ENCODE measurements at regions not wholly inside any gene's neighbourhood (a gene's known extent, or its start where the extent isn't known, plus 50 kb on each side); places are given as distances from the start of the nearest gene placed in this dataset.
"Not testable (repeated sequence)": the region's sequence is repeated elsewhere in the genome, so short reads cannot be mapped to it uniquely, and the experiment has no call there.

DNA sequence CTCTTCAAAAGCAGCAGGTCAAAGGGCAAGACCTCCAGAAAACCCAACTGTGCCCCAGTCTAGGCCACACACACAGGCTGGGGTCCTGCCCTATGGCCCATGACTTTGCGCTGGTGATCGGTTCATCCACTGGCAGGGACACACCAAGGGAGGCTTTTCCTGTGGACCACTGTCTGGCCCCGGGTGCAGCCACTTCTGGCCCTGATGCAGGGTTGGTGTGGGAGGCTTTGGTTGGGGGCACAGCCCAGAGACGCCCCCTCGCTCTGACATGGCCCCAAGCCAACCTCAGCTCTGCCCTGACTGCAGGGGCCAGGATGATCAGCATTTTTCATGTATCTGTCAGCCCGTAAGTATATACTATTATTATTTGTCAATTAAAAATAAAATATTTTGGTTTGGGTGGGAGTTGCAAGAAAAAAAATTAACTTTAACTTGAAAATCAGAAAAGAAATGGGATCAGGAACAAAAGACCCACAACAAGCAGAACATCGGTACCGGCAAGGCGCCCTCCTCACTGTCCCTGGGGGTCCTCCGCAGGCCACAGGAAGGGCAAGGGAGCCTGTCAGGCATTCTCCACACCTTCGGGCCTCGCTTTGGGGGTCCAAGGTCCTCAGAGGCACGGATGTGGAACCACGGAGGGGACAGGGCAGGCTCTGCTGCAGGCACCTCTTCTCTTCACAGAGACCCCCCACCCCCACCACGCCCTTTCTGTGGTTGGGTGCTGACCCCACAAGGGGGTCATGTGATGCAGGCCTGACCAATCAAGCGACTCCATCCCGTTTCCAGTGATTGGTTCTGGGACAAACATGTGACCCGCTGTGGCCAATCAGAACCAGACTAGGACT lies 181.5 kb upstream of the SFSWAP start:
- no peak for DNase-seq

- DNase-seq = no peak
Measured at GRCh38 chr12:131530041-131530332, 180.9 kb upstream of the SFSWAP start.

GRCh38 chr12:131530422-131530821 lies 180.5 kb upstream of the SFSWAP start:
- DNase-seq = no peak

DNA sequence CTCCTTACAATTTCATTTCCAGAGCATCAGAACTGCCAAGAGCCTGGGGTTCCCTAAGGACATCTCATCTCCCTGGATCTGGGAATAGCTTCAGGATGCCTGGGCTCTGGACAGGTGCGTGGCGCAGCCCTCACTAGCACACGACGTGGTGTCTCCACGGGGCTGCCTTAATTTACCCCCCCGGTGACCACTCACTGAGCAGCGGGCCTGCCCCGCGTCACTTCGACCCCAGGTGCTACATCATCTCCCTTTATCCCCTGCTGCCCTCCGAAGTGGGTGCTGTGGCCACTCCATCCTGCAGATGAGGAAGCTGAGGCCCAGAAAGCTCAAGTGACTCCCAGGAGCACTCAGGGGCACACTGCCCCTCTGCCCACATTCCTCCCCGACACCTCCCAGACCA lies 177.8 kb upstream of the SFSWAP start:
- DNase-seq = no peak

DNA sequence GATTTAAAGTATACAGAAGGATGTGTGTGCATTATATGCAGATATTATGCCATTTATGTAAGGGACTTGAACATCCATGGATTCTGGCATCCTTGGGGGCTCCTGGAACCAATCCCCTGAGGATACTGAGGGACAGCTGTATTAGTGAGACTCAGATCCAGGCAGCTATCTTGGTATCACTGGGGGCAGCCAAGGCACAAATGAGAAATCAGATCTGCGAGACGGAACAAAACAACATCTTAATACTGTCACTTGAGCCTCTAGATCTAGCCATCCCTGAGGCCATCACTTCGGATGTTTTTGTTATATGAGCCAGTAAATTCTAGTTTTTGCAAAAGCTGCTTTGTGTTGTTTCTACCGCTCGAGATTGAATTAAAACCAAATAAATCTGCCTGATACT lies 175.1 kb upstream of the SFSWAP start:
- DNase-seq = no peak

- DNase-seq = no peak
Measured at GRCh38 chr12:131536337-131536736, 174.6 kb upstream of the SFSWAP start.

GRCh38 chr12:131536766-131537165 lies 174.1 kb upstream of the SFSWAP start:
- DNase-seq = no peak

GRCh38 chr12:131537267-131537958 lies 173.5 kb upstream of the SFSWAP start:
- DNase-seq = no peak

DNA sequence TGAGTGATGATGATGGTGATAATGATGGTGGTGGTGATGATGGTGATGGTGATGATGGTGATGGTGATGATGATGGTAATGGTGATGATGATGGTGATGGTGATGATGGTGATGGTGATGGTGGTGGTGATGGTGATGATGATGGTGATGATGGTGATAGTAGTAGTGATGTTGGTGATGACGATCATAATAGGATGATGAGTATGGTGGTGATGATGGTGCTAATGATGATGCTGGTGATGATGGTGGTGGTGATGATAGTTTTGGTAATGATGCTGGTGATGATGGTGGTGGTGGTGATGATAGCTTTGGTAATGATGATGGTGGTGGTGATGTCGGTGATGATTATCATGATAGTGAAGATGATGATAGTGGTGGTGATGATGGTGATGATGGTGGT lies 171.5 kb upstream of the SFSWAP start:
- no peak for DNase-seq

GRCh38 chr12:131540138-131540623 lies 170.7 kb upstream of the SFSWAP start:
- DNase-seq = no peak

DNA sequence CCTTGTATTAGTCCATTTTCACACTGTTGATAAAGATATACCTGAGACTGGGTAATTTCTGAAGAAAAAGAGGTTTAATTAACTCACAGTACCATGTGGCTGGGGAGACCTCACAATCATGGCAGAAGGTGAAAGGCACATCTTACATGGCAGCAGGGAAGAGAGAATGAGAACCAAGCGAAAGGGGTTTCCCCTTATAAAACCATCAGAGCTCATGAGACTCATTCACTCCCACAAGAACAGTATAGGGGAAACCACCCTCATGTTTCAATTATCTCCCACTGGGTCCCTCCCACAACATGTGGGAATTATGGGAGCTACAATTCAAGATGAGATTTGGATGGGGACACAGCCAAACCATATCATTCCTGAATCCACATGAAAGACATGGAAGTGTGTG lies 169.4 kb upstream of the SFSWAP start:
- DNase-seq = not testable (repeated sequence)

DNA sequence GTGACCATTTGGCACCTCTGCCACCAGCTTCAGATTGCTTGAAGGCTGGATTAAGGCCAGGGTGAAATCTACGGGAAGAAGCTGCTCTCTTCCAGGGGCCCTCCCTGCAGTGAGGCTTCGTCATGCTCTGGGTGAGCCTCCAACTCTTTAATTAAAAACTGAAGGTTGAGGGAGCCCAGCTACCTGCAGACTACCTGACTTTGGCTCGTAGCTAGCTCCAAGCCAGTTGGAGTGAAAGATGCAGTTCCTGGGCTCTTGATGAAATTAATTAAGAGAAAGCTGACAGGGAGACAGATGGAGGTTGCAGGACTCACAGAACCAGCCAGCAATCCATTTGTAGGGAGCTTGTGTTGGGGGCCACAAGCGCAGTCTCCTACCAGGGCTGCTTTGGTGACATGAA lies 168.5 kb upstream of the SFSWAP start:
- DNase-seq = no peak

GRCh38 chr12:131543040-131543439 lies 167.8 kb upstream of the SFSWAP start:
- DNase-seq = no peak

DNA sequence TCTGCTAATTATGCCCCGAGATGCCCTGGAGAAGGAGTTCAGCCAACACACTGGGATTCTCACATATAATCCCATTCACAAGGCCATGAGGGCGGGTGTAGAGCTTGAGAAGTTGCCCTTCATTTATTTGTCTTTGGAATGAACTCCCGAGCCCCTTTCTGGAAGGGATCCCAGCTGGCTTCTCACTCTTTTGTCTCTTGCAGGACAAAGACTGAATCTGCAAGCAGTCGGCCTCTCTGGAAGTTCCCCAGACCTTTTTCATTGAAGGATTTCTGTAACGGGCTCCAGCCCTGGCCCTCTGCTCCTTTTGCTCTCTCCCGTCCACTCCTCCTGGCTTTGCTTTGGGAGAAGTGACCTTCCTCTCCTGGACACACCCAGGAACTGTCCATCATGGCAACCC lies 163.3 kb upstream of the SFSWAP start:
- no peak for DNase-seq

GRCh38 chr12:131550121-131550520 lies 160.8 kb upstream of the SFSWAP start:
- DNase-seq = no peak

DNA sequence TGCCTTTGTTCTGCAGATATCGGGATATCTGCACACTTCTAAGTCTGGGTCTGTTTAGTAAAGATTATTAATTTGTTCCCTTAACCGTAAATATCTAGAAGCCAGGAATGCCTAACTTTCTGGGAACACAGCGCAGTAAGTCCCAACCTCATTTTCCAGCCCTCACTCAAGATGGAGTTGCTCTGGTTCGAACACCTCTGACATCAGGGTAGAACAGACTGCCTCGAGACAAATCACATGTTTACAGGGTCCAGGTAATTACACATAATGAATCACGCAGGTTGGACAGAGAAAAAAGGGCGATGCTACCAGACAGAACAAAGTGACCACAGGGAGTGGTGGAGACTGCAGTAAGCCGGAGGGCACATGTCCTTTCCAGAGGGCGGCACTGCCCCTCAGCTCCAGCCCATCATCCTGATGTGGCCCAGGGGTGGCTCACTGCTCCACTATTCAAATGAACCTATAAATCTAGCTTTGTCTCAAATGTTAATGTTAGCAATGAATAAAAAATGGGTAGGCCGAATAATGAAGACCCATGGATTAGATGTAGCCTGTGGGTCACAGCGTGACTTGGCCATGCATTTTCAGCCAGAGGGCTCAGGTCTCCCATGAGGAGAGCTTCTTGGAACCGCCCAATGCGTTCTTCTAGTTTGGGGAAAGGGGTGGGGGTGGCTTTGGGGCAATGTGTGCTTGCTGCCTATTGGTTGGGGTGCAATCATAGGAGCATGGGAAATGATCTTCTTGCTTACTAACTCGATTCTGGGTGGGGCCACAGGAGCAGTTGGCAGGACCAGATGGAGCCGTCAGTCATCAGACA lies 159.0 kb upstream of the SFSWAP start:
- DNase-seq = no peak

- DNase-seq = no peak
Measured at GRCh38 chr12:131552492-131552863, 158.4 kb upstream of the SFSWAP start.

- no peak for DNase-seq
Measured at GRCh38 chr12:131553096-131553777, 157.7 kb upstream of the SFSWAP start.

GRCh38 chr12:131555197-131555846 lies 155.6 kb upstream of the SFSWAP start:
- no peak for DNase-seq

GRCh38 chr12:131555866-131556265 lies 155.0 kb upstream of the SFSWAP start:
- no peak for DNase-seq

- DNase-seq = no peak
Measured at GRCh38 chr12:131557078-131557709, 153.7 kb upstream of the SFSWAP start.
